ENCODE measurements at regions not wholly inside any gene's neighbourhood (a gene's known extent, or its start where the extent isn't known, plus 50 kb on each side); places are given as distances from the start of the nearest gene placed in this dataset.

- Histone ChIP-seq H4K20me1 (ENCODE audit: insufficient read depth, low read length) (no peaks in the 10 kb centered on the region), H3K27me3 (ENCODE audit: insufficient read depth, low read length) (no peaks in the 10 kb centered on the region), H3K4me1 (ENCODE audit: insufficient read depth, low read length) (no peaks in the 10 kb centered on the region), H3K27ac (ENCODE audit: low read depth, low read length) (no peak overlapping the region), H3K4me2 (ENCODE audit: low read length) (no peak overlapping the region), H2AFZ (ENCODE audit: low read depth, low read length) (no peak overlapping the region), H3K4me3 (ENCODE audit: insufficient read depth, low read depth, low read length) (no peak overlapping the region), H3K36me3 (ENCODE audit: insufficient read depth, low read length) (no peaks in the 10 kb centered on the region), H3K9me3 (ENCODE audit: insufficient read depth, low read depth, low read length) (no peaks in the 10 kb centered on the region), H3K79me2 (ENCODE audit: insufficient read depth, low read length) (no peaks in the 10 kb centered on the region), H3K9ac (ENCODE audit: low read length) (no peak overlapping the region)
- Mint-ChIP-seq H3K27ac (ENCODE audit: unreplicated experiment) (no peak overlapping the region), H3K36me3 (ENCODE audit: low read depth, unreplicated experiment) (no peaks in the 10 kb centered on the region), H3K4me1 (ENCODE audit: low read depth, unreplicated experiment) (peaks cover 5% of the 10 kb centered on the region), H3K27me3 (ENCODE audit: low read depth, unreplicated experiment) (no peaks in the 10 kb centered on the region), H3K9me3 (ENCODE audit: unreplicated experiment) (peaks cover 8% of the 10 kb centered on the region), H3K4me3 (ENCODE audit: unreplicated experiment) (no peak overlapping the region)
- no peak for DNase-seq (ENCODE audit: low read depth)
- TF ChIP-seq EZH2 (IDR thresholded peaks at IDR 0.05; ENCODE audit: insufficient read depth, low read length) = no peak
- TF ChIP-seq CTCF (IDR thresholded peaks at IDR 0.05; ENCODE audit: insufficient read depth, low read depth, low read length) = no peak
- no peak for FAIRE-seq
These were observed 373.1 kb downstream of the CMPK2 start for GRCh38 chr2:6492573-6492972.

GRCh38 chr2:6493266-6493665 is 372.4 kb downstream of the CMPK2 start:
- Mint-ChIP-seq H3K27me3 (ENCODE audit: low read depth, unreplicated experiment) (no peaks in the 10 kb centered on the region), H3K9me3 (ENCODE audit: unreplicated experiment) (peaks cover 8% of the 10 kb centered on the region), H3K4me1 (ENCODE audit: low read depth, unreplicated experiment) (peaks cover 5% of the 10 kb centered on the region), H3K27ac (ENCODE audit: unreplicated experiment) (no peak overlapping the region), H3K36me3 (ENCODE audit: low read depth, unreplicated experiment) (no peaks in the 10 kb centered on the region), H3K4me3 (ENCODE audit: unreplicated experiment) (no peak overlapping the region)
- H3K36me3 ChIP-seq (ENCODE audit: insufficient read depth, low read length) = no peaks in the 10 kb centered on the region
- no peaks in the 10 kb centered on the region for H3K9me3 ChIP-seq (ENCODE audit: insufficient read depth, low read depth, low read length)
- TF ChIP-seq EZH2 (IDR thresholded peaks at IDR 0.05; ENCODE audit: insufficient read depth, low read length) (no peak), CTCF (IDR thresholded peaks at IDR 0.05; ENCODE audit: insufficient read depth, low read depth, low read length) (no peak)
- no peaks in the 10 kb centered on the region for H3K79me2 ChIP-seq (ENCODE audit: insufficient read depth, low read length)
- no peaks in the 10 kb centered on the region for H4K20me1 ChIP-seq (ENCODE audit: insufficient read depth, low read length)
- H3K27me3 ChIP-seq (ENCODE audit: insufficient read depth, low read length) = no peaks in the 10 kb centered on the region
- DNase-seq (ENCODE audit: low read depth) = no peak
- H3K4me2 ChIP-seq (ENCODE audit: low read length) = no peak overlapping the region
- no peak overlapping the region for H3K4me3 ChIP-seq (ENCODE audit: insufficient read depth, low read depth, low read length)
- no peak for FAIRE-seq
- no peak overlapping the region for H3K27ac ChIP-seq (ENCODE audit: low read depth, low read length)
- no peak overlapping the region for H3K9ac ChIP-seq (ENCODE audit: low read length)
- no peak overlapping the region for H2AFZ ChIP-seq (ENCODE audit: low read depth, low read length)
- no peaks in the 10 kb centered on the region for H3K4me1 ChIP-seq (ENCODE audit: insufficient read depth, low read length)

- DNase-seq (ENCODE audit: low read depth) (no peak), FAIRE-seq (no peak)
- Histone ChIP-seq H3K4me3 (ENCODE audit: insufficient read depth, low read depth, low read length) (no peak overlapping the region), H3K4me1 (ENCODE audit: insufficient read depth, low read length) (no peaks in the 10 kb centered on the region), H3K9ac (ENCODE audit: low read length) (no peak overlapping the region), H3K79me2 (ENCODE audit: insufficient read depth, low read length) (no peaks in the 10 kb centered on the region), H3K27ac (ENCODE audit: low read depth, low read length) (no peak overlapping the region), H3K4me2 (ENCODE audit: low read length) (no peak overlapping the region), H3K27me3 (ENCODE audit: insufficient read depth, low read length) (no peaks in the 10 kb centered on the region), H3K36me3 (ENCODE audit: insufficient read depth, low read length) (no peaks in the 10 kb centered on the region), H4K20me1 (ENCODE audit: insufficient read depth, low read length) (no peaks in the 10 kb centered on the region), H3K9me3 (ENCODE audit: insufficient read depth, low read depth, low read length) (no peaks in the 10 kb centered on the region), H2AFZ (ENCODE audit: low read depth, low read length) (no peak overlapping the region)
- Mint-ChIP-seq H3K27ac (ENCODE audit: unreplicated experiment) (no peak overlapping the region), H3K9me3 (ENCODE audit: unreplicated experiment) (peaks cover 8% of the 10 kb centered on the region), H3K4me3 (ENCODE audit: unreplicated experiment) (no peak overlapping the region), H3K27me3 (ENCODE audit: low read depth, unreplicated experiment) (no peaks in the 10 kb centered on the region), H3K4me1 (ENCODE audit: low read depth, unreplicated experiment) (peaks cover 5% of the 10 kb centered on the region), H3K36me3 (ENCODE audit: low read depth, unreplicated experiment) (no peaks in the 10 kb centered on the region)
- TF ChIP-seq CTCF (IDR thresholded peaks at IDR 0.05; ENCODE audit: insufficient read depth, low read depth, low read length) (no peak), EZH2 (IDR thresholded peaks at IDR 0.05; ENCODE audit: insufficient read depth, low read length) (no peak)
These were observed 372.0 kb downstream of the CMPK2 start for GRCh38 chr2:6493669-6494068.
